ENCODE measurements at regions not wholly inside any gene's neighbourhood (a gene's known extent, or its start where the extent isn't known, plus 50 kb on each side); places are given as distances from the start of the nearest gene placed in this dataset.

DNA sequence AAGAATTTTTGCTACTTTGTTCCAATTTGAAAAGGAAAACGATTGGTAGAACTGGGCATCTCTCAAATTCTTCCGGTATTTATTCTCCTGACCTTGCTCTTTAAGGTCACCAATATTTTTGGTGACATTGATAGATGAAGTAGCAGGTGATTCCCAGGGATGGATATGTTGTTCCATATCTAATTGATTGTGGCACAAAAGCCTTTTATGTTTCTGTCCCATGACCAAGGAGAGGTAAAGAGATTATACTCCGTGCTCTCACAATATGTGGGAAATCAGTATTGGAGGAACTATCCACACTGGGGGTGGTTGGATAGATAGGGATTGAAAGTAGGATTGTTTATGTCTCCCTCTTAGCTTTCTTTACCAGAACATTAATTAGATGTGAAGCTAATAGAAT is 61.7 kb upstream of the LRIG3 start:
- BruUV-seq (replicated peaks), result no TSS peak
- SMC1A ChIA-PET (ENCODE audit: uncharacterized antibody, unreplicated experiment), result interaction anchor here (1.6 kb wide), 1 partner anchor 12 kb away, joined by 4 read pairs; no protein-coding TSS in a partner anchor

More for the DNA sequence above, 61.7 kb upstream of the LRIG3 start:
- H3K4me2 ChIP-seq (ENCODE audit: control insufficient read depth, insufficient read depth), result no peak overlapping the region
- no peak overlapping the region for H2AFZ ChIP-seq (ENCODE audit: control insufficient read depth, low read depth, low read length)
- H3K27ac ChIP-seq (ENCODE audit: control insufficient read depth, insufficient read depth), result no peak overlapping the region
- intact Hi-C loops (cut with micrococcal nuclease; ENCODE audit: unreplicated experiment) (no loop called here), in situ Hi-C loops (cut with MboI) (no loop called here)
- no peaks in the 10 kb centered on the region for H3K4me1 ChIP-seq (ENCODE audit: control insufficient read depth, insufficient read depth, low read length)
- POLR2A ChIA-PET, result no interaction called here
- WGBS (ENCODE audit: insufficient coverage, insufficient replicate concordance, low lambda C conversion rate, missing lambda C conversion rate), result 41% methylated on average over 3 of the region's 3 CpGs
- no peak overlapping the region for H3K4me3 ChIP-seq
- ATAC-seq, result no peak
- H3K36me3 ChIP-seq (ENCODE audit: control insufficient read depth in 2 of 2, insufficient read depth in 2 of 2, low read length in 1 of 2), result no peaks in the 10 kb centered on the region
- H3K9me3 ChIP-seq (replicated peaks; ENCODE audit: control insufficient read depth, insufficient read depth, low read length), result no peaks in the 10 kb centered on the region
- DNase-seq (ENCODE audit: low read depth, low spot score), result no peak
- no peaks in the 10 kb centered on the region for H3K79me2 ChIP-seq (ENCODE audit: control insufficient read depth, insufficient read depth, low read length)
- CTCF ChIA-PET, result no interaction called here
- H4K20me1 ChIP-seq (ENCODE audit: control insufficient read depth, insufficient read depth), result no peaks in the 10 kb centered on the region
- TF ChIP-seq RFX5 (IDR thresholded peaks at IDR 0.05; ENCODE audit: low read depth, low read length) (no peak), EED (IDR thresholded peaks at IDR 0.05; ENCODE audit: low read depth) (no peak), IKZF2 (IDR thresholded peaks at IDR 0.05) (no peak), TAF1 (IDR thresholded peaks at IDR 0.05; ENCODE audit: borderline replicate concordance, low read depth, low read length) (no peak), MTA2 (IDR thresholded peaks at IDR 0.05; ENCODE audit: low read depth) (no peak), ZNF274 (IDR thresholded peaks at IDR 0.05; ENCODE audit: insufficient read depth, insufficient read length) (no peak), GABPA (IDR thresholded peaks at IDR 0.05; ENCODE audit: low read depth) (no peak), HDGF (IDR thresholded peaks at IDR 0.05) (no peak), YBX1 (IDR thresholded peaks at IDR 0.05) (no peak), POLR2AphosphoS5 (IDR thresholded peaks at IDR 0.05; ENCODE audit: low read length) (no peak), SRF (IDR thresholded peaks at IDR 0.05; ENCODE audit: low read depth in 2 of 2, low read length in 2 of 2) (no peak)
- TF ChIP-seq, protein P1, sequence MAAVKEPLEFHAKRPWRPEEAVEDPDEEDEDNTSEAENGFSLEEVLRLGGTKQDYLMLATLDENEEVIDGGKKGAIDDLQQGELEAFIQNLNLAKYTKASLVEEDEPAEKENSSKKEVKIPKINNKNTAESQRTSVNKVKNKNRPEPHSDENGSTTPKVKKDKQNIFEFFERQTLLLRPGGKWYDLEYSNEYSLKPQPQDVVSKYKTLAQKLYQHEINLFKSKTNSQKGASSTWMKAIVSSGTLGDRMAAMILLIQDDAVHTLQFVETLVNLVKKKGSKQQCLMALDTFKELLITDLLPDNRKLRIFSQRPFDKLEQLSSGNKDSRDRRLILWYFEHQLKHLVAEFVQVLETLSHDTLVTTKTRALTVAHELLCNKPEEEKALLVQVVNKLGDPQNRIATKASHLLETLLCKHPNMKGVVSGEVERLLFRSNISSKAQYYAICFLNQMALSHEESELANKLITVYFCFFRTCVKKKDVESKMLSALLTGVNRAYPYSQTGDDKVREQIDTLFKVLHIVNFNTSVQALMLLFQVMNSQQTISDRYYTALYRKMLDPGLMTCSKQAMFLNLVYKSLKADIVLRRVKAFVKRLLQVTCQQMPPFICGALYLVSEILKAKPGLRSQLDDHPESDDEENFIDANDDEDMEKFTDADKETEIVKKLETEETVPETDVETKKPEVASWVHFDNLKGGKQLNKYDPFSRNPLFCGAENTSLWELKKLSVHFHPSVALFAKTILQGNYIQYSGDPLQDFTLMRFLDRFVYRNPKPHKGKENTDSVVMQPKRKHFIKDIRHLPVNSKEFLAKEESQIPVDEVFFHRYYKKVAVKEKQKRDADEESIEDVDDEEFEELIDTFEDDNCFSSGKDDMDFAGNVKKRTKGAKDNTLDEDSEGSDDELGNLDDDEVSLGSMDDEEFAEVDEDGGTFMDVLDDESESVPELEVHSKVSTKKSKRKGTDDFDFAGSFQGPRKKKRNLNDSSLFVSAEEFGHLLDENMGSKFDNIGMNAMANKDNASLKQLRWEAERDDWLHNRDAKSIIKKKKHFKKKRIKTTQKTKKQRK (IDR thresholded peaks at IDR 0.05; ENCODE audit: low read depth, low read length), result no peak
- TF ChIP-seq, protein P2, sequence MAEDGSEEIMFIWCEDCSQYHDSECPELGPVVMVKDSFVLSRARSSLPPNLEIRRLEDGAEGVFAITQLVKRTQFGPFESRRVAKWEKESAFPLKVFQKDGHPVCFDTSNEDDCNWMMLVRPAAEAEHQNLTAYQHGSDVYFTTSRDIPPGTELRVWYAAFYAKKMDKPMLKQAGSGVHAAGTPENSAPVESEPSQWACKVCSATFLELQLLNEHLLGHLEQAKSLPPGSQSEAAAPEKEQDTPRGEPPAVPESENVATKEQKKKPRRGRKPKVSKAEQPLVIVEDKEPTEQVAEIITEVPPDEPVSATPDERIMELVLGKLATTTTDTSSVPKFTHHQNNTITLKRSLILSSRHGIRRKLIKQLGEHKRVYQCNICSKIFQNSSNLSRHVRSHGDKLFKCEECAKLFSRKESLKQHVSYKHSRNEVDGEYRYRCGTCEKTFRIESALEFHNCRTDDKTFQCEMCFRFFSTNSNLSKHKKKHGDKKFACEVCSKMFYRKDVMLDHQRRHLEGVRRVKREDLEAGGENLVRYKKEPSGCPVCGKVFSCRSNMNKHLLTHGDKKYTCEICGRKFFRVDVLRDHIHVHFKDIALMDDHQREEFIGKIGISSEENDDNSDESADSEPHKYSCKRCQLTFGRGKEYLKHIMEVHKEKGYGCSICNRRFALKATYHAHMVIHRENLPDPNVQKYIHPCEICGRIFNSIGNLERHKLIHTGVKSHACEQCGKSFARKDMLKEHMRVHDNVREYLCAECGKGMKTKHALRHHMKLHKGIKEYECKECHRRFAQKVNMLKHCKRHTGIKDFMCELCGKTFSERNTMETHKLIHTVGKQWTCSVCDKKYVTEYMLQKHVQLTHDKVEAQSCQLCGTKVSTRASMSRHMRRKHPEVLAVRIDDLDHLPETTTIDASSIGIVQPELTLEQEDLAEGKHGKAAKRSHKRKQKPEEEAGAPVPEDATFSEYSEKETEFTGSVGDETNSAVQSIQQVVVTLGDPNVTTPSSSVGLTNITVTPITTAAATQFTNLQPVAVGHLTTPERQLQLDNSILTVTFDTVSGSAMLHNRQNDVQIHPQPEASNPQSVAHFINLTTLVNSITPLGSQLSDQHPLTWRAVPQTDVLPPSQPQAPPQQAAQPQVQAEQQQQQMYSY (CRISPR knock-in tag; IDR thresholded peaks at IDR 0.05), result no peak
- TF ChIP-seq, protein P3, sequence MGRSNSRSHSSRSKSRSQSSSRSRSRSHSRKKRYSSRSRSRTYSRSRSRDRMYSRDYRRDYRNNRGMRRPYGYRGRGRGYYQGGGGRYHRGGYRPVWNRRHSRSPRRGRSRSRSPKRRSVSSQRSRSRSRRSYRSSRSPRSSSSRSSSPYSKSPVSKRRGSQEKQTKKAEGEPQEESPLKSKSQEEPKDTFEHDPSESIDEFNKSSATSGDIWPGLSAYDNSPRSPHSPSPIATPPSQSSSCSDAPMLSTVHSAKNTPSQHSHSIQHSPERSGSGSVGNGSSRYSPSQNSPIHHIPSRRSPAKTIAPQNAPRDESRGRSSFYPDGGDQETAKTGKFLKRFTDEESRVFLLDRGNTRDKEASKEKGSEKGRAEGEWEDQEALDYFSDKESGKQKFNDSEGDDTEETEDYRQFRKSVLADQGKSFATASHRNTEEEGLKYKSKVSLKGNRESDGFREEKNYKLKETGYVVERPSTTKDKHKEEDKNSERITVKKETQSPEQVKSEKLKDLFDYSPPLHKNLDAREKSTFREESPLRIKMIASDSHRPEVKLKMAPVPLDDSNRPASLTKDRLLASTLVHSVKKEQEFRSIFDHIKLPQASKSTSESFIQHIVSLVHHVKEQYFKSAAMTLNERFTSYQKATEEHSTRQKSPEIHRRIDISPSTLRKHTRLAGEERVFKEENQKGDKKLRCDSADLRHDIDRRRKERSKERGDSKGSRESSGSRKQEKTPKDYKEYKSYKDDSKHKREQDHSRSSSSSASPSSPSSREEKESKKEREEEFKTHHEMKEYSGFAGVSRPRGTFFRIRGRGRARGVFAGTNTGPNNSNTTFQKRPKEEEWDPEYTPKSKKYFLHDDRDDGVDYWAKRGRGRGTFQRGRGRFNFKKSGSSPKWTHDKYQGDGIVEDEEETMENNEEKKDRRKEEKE (IDR thresholded peaks at IDR 0.05), result no peak
- RAD21 ChIA-PET (ENCODE audit: unreplicated experiment), result no interaction called here
- FAIRE-seq, result no peak
- no peak overlapping the region for H3K9ac ChIP-seq (ENCODE audit: control insufficient read depth, insufficient read depth, low read length)
- H3K27me3 ChIP-seq (replicated peaks in 1 of 2; ENCODE audit: control insufficient read depth in 2 of 2, insufficient read depth in 2 of 2, low read length in 1 of 2), result no peaks in the 10 kb centered on the region

All from GM12878 (cell line).